HG03095 (cell line): ENCODE measurements at regions not wholly inside any gene's neighbourhood (a gene's known extent, or its start where the extent isn't known, plus 50 kb on each side); places are given as distances from the start of the nearest gene placed in this dataset.

Source experiments
- ATAC-seq: cut with Tn5 transposase; IDR thresholded peaks from one replicate; pipeline ENCODE4 v1.9.1; 2021; ENCODE audit warnings: moderate library complexity; ENCODE audit not compliant: unreplicated experiment

DNA sequence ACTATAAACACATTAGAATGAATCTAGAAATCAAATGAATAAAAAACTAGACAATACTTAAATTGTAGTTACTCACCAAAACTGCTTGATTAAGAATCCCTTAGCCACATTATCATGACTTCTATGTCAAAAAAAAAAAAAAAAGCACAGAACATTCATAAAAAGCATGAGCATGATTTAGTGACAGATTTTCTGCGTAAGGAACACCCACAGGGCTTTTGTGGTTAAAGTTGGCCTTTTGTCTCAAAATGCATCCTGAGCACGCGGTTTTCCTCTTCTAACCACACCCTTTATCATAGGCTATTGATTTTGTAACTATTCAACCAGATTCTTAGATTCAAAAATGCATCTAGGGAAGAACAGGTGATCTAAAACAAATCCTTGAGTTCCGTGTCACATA lies 334.0 kb upstream of the NR2F2 start:
- no peak for ATAC-seq

DNA sequence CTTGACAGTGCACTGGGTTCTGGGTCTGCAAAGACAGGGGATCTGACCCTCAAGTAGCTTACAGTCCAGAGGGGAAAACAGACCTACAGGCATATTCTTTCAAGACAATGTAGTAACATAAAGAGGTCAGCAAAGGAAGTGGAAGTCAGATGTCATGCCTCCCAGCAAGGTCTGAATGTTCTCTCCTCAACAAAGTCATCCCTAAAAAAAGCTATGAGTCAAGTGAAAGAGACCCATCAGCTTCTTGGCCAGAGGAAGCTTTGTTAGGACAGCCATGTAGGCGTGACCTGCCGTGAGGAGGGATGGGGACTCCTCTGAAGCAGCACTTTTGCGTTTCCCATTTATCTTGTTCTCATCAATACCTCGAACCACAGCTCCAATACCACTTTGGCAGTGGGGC lies 331.6 kb upstream of the NR2F2 start:
- no peak for ATAC-seq

DNA sequence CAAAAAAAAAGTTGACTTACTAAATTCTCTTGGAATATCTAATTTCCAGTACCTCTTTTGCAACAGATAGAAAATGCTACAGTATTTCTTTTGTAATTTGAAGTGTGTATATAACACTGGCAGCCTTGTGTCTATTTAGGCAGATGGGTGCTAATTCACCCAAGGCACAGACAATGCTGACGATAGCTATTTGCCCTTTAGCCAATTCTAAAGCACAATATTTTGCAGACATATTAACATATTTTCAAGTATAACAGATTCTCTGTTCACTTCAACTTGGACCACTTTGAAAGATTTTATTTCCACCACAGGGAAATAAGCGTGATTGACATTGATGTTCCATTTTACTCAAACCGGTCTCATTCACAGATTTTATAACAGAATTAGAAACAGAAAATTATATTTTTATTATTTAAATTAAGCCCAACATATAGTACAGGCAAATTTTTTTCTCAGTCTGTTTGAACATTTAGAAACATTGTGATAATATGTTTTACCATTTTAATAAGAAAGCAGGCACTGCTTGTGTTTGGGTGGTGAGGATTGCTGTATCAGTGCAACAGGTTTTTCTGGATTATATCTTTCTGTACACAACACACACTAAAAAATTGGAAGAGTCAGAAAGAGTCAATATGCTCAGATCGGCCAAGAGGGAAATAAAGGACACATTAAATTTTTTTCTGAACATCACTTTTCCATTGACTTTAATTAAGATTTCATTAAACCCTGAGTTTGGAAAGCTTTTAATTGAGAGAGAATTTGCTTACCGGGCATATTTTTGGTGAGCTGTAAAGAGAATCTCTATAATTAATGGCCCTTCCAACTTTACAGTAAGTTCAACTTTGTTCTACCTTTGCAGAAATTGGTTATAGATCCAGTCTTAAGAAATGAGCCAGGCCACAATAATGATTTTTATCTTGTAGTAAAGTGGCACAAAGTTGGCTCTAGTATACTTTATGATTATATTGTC lies 327.3 kb upstream of the NR2F2 start:
- no peak for ATAC-seq

DNA sequence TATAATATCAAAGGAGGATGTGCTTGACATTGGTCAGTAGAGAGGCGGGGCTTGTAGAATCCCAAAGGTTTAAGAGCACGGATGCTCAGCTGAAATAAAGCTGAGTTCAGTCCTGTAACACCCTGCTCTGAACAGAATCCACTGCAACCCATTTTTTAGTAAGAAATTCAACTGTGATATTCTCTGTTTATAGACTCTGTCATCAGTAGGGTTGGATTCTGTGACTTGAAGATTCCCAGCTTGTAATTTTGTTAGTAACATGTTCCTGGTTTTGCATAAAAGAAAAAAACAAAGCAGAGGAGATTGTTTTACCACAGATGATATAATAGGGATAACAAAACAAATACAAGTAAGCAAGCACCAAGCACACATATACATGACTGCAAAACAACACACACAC lies 324.6 kb upstream of the NR2F2 start:
- no peak for ATAC-seq

DNA sequence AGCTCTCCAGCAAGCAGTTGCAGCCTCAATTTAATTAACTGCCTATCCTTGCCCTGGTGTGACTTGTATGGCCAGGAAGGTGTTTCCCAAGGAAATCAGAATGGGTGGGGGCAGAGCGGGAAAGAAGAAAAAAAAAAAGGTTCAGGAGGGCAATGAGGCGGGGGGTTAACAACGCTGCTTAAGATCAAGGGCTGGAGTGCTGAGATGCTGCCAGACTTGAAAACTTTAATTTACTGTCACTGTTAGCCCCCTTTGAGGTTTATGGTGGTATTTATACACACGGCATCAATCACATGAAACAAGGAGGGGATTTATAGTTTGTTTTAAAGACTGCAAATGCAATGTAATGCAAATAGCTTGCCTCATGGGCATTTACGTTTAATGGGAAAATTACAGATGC lies 319.4 kb upstream of the NR2F2 start:
- ATAC-seq = no peak

DNA sequence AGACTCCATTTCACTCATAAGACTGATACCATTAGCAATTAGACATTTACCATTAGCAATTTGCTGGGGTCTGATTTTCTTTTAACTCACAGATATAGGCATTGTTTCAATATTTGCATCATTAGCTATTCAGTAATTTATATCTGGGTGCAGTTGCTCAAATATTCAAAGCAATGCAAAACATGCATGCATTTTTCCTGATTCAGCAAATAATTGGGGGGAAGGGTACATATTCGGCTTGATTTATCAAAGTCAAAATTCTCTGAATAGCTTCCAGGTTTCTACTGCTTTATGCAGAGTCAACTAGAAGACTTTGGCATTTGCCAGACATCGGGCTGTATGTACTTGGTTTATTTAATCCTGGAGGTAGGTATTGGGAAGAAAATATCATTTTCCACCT lies 315.6 kb upstream of the NR2F2 start:
- no peak for ATAC-seq

DNA sequence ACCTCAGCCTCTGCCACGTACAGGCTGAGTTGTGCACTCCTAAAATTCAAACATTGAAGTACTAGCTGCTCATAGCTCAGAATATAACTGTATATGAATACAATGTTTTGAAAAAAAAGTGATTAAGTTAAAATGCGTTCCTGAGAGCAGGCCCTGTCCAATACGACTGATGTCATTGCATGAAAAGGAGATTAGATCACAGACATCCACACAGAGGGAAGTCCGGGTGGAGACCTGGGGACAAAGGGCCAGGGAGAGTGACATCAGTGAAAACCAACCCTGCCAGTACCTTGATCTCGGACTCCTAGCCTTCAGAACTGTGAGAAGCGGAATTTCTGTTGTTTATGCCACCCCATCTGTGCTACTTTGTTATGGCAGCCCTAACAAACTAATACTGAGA lies 311.4 kb upstream of the NR2F2 start:
- ATAC-seq = no peak

DNA sequence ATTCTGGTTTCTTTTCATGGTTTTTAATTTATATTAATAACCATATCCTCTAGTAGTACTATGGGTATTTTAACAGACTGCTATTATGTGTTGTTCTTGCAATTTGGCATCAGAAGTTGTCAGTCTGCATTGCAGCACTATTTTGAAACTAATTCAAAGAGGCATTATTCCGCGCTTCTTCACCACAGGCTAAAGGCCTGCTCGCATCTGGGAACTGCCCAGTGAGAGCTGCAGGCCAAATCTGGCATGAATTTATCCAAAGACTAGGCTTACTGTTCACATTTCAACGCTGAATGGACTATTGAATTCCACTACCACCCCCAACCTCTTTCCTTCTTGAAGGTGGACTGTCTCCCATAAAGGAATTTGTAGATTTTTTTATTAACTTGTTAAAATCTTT lies 310.4 kb upstream of the NR2F2 start:
- ATAC-seq = no peak

DNA sequence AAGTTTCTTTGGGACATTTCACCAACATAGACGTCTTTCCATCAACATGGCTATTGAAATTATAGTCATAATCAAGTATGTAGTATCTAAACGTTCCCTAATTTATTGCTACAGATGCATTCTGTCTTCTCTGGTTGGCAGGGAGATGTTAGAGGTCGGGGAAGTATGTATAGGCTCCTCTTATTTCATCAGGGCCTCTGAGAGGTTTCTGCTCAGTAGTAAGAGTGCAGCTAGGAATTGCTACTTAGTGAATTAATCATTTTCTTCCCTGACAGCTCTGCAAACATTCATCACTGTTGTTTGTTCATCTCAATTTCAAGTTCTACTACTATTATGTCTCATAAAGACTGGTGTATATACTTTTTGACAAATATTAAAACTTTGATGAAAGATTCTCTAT lies 309.7 kb upstream of the NR2F2 start:
- ATAC-seq = no peak

DNA sequence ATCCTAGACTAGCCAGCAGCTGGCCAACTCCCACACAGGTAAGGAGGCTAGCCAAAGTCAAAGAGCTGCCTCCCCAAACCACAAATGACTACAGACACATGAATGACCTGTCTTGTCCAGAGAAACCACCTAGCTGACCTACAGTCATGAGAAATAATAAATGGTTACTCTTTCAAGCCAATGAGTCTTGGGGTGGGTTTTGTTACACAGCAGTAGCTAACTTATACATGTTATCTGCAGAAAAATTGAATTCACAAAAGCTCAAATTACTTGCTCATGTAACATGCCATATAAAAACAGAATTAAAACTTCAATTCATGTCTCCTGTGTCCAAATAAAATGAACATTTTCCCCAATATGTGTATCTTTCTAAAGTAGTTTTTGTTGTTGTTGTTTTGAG lies 307.4 kb upstream of the NR2F2 start:
- ATAC-seq = no peak

DNA sequence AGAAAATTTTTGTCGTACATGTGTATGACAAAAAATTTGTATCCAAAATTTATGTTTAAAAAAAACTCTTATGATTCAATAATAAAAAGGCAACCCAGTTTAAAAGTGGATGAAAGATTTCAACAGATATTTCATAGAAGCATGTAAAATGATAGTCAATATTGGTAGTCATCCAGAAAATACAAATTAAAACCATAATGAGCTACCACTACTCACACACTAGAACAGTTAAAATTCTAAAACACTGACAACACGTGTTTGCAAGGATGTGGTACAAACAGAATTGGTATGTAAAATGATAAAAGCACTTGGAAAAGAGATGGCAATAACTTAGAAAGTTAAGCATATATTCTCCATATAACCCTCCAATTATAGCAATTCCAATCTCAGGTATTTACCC lies 303.0 kb upstream of the NR2F2 start:
- ATAC-seq = no peak

DNA sequence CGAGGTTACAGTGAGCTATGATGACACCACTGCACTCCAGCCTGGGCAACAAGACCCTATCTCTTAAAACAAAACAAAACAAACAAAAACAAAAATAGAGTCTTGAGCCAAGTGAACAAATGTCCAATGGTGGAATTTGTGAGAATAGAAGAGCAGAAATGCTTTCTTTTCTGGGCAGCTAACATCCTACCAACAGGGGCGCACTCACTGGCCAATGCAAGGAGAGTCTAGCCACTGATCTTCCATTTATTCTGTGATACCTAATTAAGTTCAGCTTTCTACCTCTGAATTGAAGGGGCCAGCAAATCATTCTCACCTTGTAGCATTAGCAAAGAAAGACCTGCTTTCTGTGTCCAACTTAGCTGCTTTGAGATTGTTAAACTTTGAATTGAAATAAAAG lies 301.9 kb upstream of the NR2F2 start:
- no peak for ATAC-seq

DNA sequence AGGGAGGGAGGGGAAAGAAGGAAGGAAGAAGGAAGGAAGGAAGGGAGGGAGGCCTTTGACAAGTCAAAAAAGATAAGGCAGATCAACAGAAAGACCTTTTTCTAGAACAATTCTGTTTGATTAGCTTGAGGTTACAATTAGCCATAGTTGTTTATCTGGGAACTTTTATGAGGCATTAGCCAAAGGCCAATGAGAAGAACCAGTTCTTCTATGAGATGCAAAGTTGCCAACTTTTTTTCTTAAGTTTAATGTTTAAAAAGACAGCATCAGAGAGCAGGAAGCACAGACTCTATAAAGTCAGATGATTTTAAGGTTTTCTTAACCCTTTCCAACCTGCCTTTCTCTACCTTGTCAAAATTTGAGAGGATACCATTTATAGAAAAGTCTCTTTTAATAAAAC lies 301.3 kb upstream of the NR2F2 start:
- ATAC-seq = no peak

DNA sequence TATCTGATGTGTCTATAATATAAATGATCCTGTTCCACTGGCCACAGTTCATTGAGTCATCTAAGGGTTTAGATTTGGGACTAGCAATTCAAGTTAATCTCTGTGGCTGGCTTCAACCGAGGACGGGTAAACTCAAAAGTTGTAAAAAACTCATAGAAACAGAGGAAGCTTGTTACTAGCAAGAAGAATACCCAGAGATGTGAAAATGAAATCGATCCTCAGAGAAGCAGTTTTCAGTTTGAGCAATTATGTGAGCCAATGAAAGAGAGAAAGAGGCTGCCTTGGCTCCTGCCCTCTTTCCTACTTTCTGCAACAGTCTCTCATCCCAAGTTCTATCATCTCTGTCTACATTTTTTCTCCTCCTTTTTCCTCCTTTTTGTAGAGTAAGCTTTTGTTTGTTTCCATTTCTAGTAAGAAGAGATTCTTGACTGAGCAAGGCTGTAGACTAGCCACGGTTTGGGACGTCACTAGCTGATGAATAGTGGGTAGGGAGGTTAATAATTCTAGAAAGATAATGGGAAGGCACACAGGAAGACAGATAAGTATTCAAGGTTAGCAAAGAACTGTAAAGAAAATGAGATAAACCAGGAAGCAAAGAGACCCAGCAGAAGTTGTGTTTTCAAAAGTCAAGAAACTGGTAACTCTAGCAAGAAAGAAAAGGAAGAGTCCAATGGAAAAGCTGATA lies 298.9 kb upstream of the NR2F2 start:
- no peak for ATAC-seq

DNA sequence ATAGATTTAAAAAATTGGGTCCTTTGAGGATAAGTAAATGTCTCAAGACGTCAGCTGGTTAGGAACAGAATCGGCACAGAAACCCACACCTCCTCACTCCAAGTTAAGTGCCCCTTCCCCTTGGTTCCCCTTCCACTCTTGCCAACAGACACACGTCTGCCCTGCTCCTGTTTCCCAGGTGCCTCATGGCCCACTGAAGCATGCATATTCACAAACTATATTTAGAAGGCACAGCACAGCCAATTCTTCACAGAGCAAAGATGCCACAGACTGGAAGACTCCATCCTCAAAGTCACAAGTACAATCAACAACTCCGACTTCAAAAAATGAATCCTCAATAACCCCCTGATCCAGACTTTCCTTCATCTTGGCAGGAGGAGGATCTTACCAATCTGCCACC lies 295.4 kb upstream of the NR2F2 start:
- no peak for ATAC-seq

DNA sequence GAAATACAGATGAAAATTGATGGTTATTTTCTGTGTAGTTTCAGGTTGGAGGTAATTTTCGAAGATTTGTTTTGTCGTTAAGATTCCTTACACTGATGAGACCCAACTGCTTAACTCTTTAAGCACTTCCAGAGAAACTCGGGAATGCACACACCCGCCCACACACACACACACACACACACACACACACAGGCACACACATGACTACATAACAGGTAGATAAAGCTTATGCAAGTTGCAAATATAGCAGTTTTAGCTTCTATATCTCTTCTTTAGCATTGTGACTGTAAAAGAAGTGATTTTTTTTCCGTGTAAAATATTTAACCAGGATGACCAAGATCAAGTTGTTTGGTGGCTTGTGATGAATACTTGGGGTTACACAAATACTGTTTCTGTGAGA lies 294.9 kb upstream of the NR2F2 start:
- no peak for ATAC-seq

DNA sequence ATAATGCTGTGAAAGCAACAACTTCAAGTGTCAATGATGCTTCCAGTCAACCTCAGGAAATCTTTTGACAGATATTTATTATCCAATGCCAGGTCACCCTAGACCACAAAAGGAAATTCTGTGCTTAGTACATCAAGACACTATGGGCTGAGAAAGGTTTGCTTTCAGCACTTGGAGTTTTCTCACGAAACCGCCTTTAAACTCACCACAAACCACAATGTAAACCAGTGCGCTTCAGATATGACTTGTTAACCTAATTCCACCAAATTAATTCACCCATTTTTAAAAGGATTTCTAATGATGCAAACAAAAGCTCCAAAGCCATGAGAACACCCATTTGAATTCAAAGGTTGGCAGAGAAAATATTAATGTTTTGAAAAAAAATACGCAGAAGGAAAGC lies 292.9 kb upstream of the NR2F2 start:
- peak; percentile 61 for ATAC-seq

DNA sequence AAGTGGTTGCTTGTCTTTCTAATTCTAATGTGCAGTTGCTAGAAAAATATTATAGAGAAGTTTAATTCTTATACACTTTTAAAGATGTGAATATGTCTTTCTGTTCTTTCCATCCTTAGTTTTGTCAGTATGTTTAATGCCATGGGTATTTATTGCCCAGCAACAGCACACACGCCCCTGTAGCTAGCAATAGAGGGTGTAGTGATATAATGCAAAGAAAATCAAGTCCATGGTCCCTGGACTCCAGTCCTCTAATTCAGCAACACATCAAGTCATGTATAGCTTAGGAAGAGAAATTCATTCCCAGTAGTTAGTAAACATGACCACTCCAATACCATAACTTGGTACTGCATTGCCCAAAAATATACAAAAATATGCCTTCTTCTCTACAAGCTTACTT lies 292.4 kb upstream of the NR2F2 start:
- ATAC-seq = no peak

DNA sequence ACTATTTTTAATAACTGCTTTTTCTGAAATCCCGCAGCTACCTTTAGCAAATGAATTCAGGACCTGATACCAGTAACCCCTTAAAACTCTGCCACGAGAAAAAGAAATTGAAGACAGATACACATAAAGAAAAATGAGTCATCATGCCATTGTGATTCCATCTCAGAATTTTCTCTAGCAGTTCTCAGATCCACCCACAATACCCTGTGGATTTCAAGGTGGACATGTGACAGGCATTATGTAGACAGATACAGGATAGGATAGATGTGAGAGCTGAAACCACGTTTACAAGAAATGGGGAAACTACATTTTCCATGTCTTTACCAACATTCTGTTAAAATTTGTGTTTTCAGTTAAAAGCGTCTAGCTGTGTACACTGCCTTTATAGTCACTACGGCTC lies 291.9 kb upstream of the NR2F2 start:
- no peak for ATAC-seq

DNA sequence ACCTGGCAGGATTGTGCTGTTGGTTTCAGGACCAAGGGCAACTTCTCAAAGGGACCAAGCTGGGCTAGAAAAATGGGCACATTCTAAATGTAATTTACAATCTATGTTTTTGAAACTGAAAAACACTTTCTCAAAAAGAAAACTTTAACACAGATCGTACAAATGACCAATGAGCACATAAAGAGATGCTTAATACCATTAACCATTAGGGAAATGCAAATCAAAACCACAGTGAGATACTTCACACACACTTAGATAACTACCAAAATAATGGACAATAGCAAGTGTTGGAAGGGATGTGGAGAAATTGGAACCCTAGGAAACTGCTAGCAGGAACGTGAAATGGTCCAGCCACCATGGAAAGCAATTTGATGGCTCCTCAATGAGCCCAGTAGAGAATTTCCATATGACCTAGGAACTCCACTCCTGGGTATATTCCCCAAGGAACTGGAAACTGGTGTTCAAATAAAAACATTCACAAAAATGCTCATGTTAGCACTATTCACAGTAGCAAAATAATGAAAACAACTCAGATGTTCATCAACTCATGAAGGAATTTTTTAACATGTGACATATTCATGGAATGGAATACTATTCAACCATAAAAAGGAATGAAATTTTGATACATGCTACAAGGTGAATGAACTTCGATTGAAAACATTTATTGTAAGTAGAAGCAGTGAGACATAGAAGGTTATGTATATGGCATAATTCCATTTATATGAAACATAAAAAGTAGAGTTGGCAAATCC lies 288.3 kb upstream of the NR2F2 start:
- ATAC-seq = no peak

DNA sequence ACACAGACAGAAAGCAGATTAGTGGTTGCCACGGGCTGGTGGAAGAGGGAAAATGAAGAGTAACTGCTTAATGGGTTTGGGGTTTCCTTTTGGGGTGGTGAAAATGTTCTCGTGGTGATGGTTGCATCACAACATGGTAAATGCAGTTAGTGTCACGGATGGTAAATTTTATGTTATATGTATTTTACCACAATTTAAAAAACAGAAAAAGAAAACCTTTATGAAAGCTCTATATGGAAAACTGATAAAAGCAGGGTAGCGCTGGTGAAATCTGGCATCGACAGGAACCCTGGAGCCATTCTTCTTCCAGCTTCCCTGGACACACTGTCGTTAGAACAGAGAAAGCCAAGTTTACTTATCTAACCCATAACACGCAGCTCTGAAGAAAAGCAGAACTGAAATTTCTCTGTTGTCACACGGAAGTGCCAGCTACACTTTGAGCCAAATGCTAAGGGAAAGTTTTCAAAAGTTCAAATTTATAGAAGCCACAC lies 287.7 kb upstream of the NR2F2 start:
- peak; percentile 88 for ATAC-seq
